PFSK-1 (cell line): ENCODE measurements at regions not wholly inside any gene's neighbourhood (a gene's known extent, or its start where the extent isn't known, plus 50 kb on each side); places are given as distances from the start of the nearest gene placed in this dataset.

Source experiments
- POLR2AphosphoS5 ChIP-seq: IDR thresholded peaks from 2 replicates; pipeline ENCODE4 v1.6.1; 2012; ENCODE audit warnings: low read depth, mild to moderate bottlenecking, control low read depth, low read length, moderate library complexity
- TAF1 ChIP-seq: IDR thresholded peaks from 2 replicates; pipeline ENCODE4 v1.6.1; 2012; ENCODE audit warnings: low read length, control low read depth, borderline replicate concordance; ENCODE audit not compliant: insufficient read depth

DNA sequence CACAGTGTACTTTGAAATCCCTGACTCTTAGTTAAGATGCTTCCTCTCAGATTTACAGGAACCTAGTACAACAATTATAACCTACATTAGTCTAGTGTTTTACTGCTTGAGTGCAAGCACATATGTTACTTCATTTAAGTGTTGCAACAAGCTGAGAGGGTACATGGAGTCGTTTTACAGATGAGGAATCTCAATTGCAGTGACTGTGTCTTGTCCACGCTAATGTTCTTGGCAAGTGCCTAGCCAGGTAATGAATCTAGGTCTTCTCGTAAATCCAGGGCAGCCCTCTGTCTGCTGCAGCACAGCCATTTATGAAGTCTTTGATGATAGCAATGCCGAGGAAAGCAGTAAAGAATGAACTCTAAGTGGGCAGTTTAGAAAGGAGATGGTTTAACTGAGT, 384.4 kb upstream of the ARPP21 start:
- TF ChIP-seq TAF1 (no peak), POLR2AphosphoS5 (no peak)
